ENCODE measurements at regions not wholly inside any gene's neighbourhood (a gene's known extent, or its start where the extent isn't known, plus 50 kb on each side); places are given as distances from the start of the nearest gene placed in this dataset.

DNA sequence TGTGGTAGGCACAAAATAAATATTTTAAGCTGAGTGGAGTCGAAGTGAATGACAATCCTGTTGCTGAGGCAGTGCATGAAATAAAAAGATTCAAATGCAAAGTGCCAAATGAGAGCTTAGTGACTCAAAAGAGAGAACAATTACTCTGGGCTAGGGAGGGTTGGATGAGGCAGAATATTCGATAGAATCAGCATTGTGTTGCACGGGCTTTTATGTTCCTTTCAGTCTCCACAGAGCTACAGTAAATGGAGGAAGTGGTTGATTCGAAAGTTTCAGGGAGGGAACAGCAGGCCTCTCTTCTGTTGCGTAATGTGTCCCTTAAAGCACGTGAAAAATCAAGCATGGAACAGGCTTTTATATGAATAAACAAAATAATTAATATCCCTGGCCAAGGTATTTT is 599.3 kb upstream of the CELF2 start:
- TF ChIP-seq POLR2A (IDR thresholded peaks at IDR 0.05) (no peak), POLR2AphosphoS5 (IDR thresholded peaks at IDR 0.05) (no peak), CTCF (IDR thresholded peaks at IDR 0.05) (no peak)
